ENCODE measurements at regions not wholly inside any gene's neighbourhood (a gene's known extent, or its start where the extent isn't known, plus 50 kb on each side); places are given as distances from the start of the nearest gene placed in this dataset.

DNA sequence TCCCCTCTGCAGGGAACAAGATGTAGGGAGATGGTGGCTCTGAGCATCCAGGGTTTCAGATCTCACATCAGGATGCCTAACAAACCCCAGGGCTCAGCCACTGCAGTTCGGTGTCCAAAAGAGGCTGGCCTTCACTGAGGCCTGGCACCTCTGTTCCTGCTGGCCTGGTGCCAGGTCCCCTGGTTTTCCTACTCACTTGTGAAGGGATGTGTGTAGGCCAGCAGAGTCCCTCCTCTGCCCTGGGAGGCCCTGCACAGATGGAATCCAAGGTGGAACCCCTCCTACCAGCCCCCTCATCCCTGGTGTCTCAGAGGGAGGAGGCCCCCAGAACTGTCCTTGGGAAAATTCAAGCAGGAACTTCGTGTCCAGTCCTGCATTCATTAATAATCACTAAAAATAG, 260.6 kb downstream of the CCSER2 start:
- TF ChIP-seq, protein P1, sequence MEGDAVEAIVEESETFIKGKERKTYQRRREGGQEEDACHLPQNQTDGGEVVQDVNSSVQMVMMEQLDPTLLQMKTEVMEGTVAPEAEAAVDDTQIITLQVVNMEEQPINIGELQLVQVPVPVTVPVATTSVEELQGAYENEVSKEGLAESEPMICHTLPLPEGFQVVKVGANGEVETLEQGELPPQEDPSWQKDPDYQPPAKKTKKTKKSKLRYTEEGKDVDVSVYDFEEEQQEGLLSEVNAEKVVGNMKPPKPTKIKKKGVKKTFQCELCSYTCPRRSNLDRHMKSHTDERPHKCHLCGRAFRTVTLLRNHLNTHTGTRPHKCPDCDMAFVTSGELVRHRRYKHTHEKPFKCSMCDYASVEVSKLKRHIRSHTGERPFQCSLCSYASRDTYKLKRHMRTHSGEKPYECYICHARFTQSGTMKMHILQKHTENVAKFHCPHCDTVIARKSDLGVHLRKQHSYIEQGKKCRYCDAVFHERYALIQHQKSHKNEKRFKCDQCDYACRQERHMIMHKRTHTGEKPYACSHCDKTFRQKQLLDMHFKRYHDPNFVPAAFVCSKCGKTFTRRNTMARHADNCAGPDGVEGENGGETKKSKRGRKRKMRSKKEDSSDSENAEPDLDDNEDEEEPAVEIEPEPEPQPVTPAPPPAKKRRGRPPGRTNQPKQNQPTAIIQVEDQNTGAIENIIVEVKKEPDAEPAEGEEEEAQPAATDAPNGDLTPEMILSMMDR (IDR thresholded peaks at IDR 0.05) = no peak
- TF ChIP-seq POLR2A (IDR thresholded peaks at IDR 0.05) = no peak
